Uterus (tissue), 3 donors: ENCODE measurements at regions not wholly inside any gene's neighbourhood (a gene's known extent, or its start where the extent isn't known, plus 50 kb on each side); places are given as distances from the start of the nearest gene placed in this dataset.
"Not testable (repeated sequence)": the region's sequence is repeated elsewhere in the genome, so short reads cannot be mapped to it uniquely, and the experiment has no call there.

Experiments used
- DNase-seq, 2 donors: peaks; one replicate each; pipeline ENCODE4 v3.0.0-alpha.2; 2019 to 2020
- H3K27ac ChIP-seq, 2 donors: fragments of 200-600 bp; sonication (generic); 1 replicate in 1 of 2; 2 replicates in 1 of 2; pipeline ENCODE4 v1.5.1; 2016 to 2018
- H3K27me3 ChIP-seq, 2 donors: fragments of 200-600 bp; sonication (generic); one replicate each; pipeline ENCODE4 v1.5.1; 2018 to 2019; ENCODE audit warnings: control low read depth in 1 of 2
- H3K36me3 ChIP-seq, 2 donors: fragments of 200-600 bp; sonication (generic); one replicate each; pipeline ENCODE4 v1.5.1; 2019; ENCODE audit warnings: control low read depth in 1 of 2
- H3K4me1 ChIP-seq, 2 donors: fragments of 200-600 bp; sonication (generic); one replicate each; pipeline ENCODE4 v1.5.1; 2018 to 2019; ENCODE audit warnings: control low read depth in 1 of 2
- H3K4me3 ChIP-seq, 2 donors: fragments of 200-600 bp; sonication (generic); 1 replicate in 1 of 2; 2 replicates in 1 of 2; pipeline ENCODE4 v1.5.1; 2018 to 2019; ENCODE audit warnings: mild to moderate bottlenecking in 1 of 2
- H3K9me3 ChIP-seq, 2 donors: fragments of 200-600 bp; sonication (generic); one replicate each; pipeline ENCODE4 v1.5.1; 2019; ENCODE audit warnings: control low read depth in 1 of 2
- CTCF ChIP-seq, 4 experiments: fragments of 200-600 bp in 2 of 4; fragments of 450-650 bp in 2 of 4; sonication (generic) in 2 of 4; IDR thresholded peaks; one replicate each; pipeline ENCODE4 v1.5.1; 2016 to 2019; ENCODE audit warnings: antibody characterized with exemption in 4 of 4, mild to moderate bottlenecking in 2 of 4, moderate library complexity in 1 of 4
- POLR2A ChIP-seq, 2 donors: fragments of 450-650 bp; IDR thresholded peaks; one replicate each; pipeline ENCODE4 v1.6.1; 2016; ENCODE audit warnings: antibody characterized with exemption in 2 of 2, mild to moderate bottlenecking in 1 of 2, moderate library complexity in 1 of 2
- intact Hi-C: fragments of 100-400 bp; cut with DNase I; formaldehyde crosslinking; loops from one replicate; pipeline ENCODE4 v1.15.1; 2023; ENCODE audit warnings: low total_unique reads
- donor health status: DM: yes; HTN: yes; CAD: no.

DNA sequence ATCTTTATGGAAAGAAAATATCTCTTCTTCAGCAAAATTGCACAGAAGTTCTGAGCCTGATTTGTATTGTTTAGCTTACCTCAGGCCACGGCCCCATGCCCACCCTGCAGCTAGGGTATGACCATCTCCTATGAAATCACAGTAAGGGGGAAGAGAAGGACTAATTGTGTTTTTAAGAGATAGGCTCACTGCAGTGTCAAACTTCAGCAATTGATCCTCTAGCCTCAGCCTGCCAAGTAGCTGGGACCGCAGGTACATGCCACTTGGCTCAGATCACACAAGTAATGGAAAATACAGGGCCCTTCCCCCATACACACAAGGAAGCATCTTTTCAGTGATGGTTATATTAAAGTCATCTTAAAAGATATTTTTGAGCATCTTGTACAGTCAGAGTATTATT, 60.0 kb downstream of the DMAC1 start:
- TF ChIP-seq POLR2A (IDR thresholded peaks at IDR 0.05) (no peak), CTCF (IDR thresholded peaks at IDR 0.05) (no peak)
- no peak for DNase-seq
- intact Hi-C loops = no loop called here
- Histone ChIP-seq H3K27me3 (no peaks in the 10 kb centered on the region), H3K4me1 (no peaks in the 10 kb centered on the region), H3K4me3 (no peak overlapping the region), H3K9me3 (no peaks in the 10 kb centered on the region), H3K36me3 (no peaks in the 10 kb centered on the region), H3K27ac (no peak overlapping the region)

- intact Hi-C loops = no loop called here
- H3K9me3 ChIP-seq = no peaks in the 10 kb centered on the region
- no peak overlapping the region for H3K4me3 ChIP-seq
- no peaks in the 10 kb centered on the region for H3K4me1 ChIP-seq
- no peaks in the 10 kb centered on the region for H3K27me3 ChIP-seq
- TF ChIP-seq CTCF (IDR thresholded peaks at IDR 0.05) (no peak), POLR2A (IDR thresholded peaks at IDR 0.05) (no peak)
- no peak overlapping the region for H3K27ac ChIP-seq
- H3K36me3 ChIP-seq = no peaks in the 10 kb centered on the region
- no peak for DNase-seq
Measured at GRCh38 chr9:7735311-7735710, 64.3 kb downstream of the DMAC1 start.

- no peak for TF ChIP-seq CTCF (IDR thresholded peaks at IDR 0.05)
- no peak for TF ChIP-seq POLR2A (IDR thresholded peaks at IDR 0.05)
- no peaks in the 10 kb centered on the region for H3K27me3 ChIP-seq
- no peak overlapping the region for H3K27ac ChIP-seq
- no peaks in the 10 kb centered on the region for H3K36me3 ChIP-seq
- no peaks in the 10 kb centered on the region for H3K4me1 ChIP-seq
- intact Hi-C loops = no loop called here
- H3K9me3 ChIP-seq = no peaks in the 10 kb centered on the region
- no peak for DNase-seq
- H3K4me3 ChIP-seq = no peak overlapping the region
Measured at GRCh38 chr9:7730164-7730445, 69.5 kb downstream of the DMAC1 start.

DNA sequence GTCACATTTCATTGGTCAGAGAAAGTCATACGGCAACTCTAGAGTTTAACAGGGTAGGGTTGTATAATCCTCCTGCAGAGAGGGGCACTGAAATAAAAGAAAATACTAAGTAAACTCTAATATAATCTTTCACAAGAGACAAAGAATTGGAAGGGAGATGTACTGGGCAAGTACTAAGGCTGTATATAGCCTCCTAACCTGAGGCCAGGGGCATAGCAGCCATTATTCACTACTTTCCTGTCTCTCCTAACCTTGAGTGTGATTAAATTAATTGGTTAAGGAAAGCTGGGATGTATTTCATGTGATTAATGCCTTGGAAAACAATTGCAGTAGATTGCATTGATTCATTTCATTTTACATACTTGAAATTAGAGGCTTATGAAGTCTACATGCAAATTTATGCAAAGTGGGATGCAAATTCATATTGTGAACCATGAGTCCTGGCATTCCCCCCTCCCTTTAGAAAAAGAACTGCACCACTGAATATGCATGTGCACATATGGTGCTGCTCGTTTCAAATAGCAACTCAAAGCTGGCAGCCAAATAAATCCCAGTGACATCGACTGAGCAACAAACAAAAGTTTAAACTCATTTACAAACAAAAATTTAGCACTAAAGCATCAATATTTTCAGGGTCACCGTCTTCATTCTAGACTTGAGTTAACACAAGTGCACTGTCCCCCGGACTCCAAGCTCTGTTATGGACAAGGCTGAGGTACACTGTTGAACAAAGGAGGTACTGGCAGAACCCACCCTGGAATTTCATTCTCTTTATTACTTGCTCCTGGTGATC, 70.0 kb downstream of the DMAC1 start:
- intact Hi-C loops = no loop called here
- Histone ChIP-seq H3K36me3 (no peaks in the 10 kb centered on the region), H3K4me3 (no peak overlapping the region), H3K4me1 (no peaks in the 10 kb centered on the region), H3K9me3 (no peaks in the 10 kb centered on the region), H3K27me3 (no peaks in the 10 kb centered on the region), H3K27ac (no peak overlapping the region)
- TF ChIP-seq CTCF (IDR thresholded peaks at IDR 0.05) (no peak), POLR2A (IDR thresholded peaks at IDR 0.05) (no peak)
- no peak for DNase-seq

DNA sequence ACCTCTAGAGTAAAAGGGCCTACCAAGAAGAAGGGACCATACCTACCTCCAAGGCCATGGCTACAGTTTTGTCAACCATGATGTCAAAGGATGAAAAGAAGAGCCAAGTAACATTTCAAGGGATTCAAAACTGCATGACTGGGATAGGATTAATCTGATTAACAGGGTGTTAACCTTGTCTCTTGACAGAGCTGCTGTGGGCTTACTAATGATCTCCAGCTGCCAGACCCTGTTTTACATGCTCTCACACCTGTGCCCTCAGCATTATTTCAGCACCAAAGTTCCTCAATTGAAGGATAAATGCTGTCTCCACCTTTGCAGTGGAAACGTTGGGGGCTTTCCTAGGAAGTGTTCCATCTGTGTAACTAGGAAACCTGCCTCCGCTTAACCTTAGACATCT, 78.3 kb downstream of the DMAC1 start:
- TF ChIP-seq CTCF (IDR thresholded peaks at IDR 0.05) (no peak), POLR2A (IDR thresholded peaks at IDR 0.05) (no peak)
- DNase-seq = no peak
- no peaks in the 10 kb centered on the region for H3K27me3 ChIP-seq
- H3K9me3 ChIP-seq = no peaks in the 10 kb centered on the region
- no peaks in the 10 kb centered on the region for H3K4me1 ChIP-seq
- H3K27ac ChIP-seq = no peak overlapping the region
- intact Hi-C loops = no loop called here
- no peak overlapping the region for H3K4me3 ChIP-seq
- no peaks in the 10 kb centered on the region for H3K36me3 ChIP-seq

- H3K27ac ChIP-seq, H3K4me1 ChIP-seq, H3K4me3 ChIP-seq, intact Hi-C loops, H3K27me3 ChIP-seq, H3K9me3 ChIP-seq, H3K36me3 ChIP-seq, DNase-seq: not testable (repeated sequence)
Measured at GRCh38 chr9:7713088-7713487, 86.5 kb downstream of the DMAC1 start.
